K562 (cell line): ENCODE measurements at regions not wholly inside any gene's neighbourhood (a gene's known extent, or its start where the extent isn't known, plus 50 kb on each side); places are given as distances from the start of the nearest gene placed in this dataset.

Experiments used
- BACH1 ChIP-seq: fragments of 200-800 bp; sonication (Bioruptor generic); IDR thresholded peaks from 2 replicates; pipeline ENCODE4 v1.6.1; 2016; ENCODE audit warnings: missing genetic modification characterization, missing compliant biosample characterization
- CEBPB ChIP-seq: fragments of 450-650 bp; IDR thresholded peaks from 2 replicates; pipeline ENCODE4 v1.6.1; 2016; ENCODE audit warnings: missing genetic modification characterization, missing compliant biosample characterization
- FOXM1 ChIP-seq, 2 experiments: fragments of 450-650 bp in 1 of 2; sonication (generic) in 1 of 2; formaldehyde crosslinking in 1 of 2; IDR thresholded peaks; 2 replicates each; pipeline versions ENCODE4 v1.6.1 to v1.9.0; 2017 to 2022; ENCODE audit warnings: low read depth in 2 of 2, mild to moderate bottlenecking in 2 of 2, missing genetic modification reagents in 1 of 2, moderate library complexity in 1 of 2
- POLR2AphosphoS5 ChIP-seq: IDR thresholded peaks from 2 replicates; pipeline ENCODE4 v1.6.1; 2011; ENCODE audit warnings: mild to moderate bottlenecking, low read depth, low read length, moderate library complexity; ENCODE audit not compliant: control insufficient read depth, insufficient read depth
- SMARCA4 ChIP-seq: fragments of 450-650 bp; IDR thresholded peaks from 2 replicates; pipeline ENCODE4 v1.6.1; 2016

DNA sequence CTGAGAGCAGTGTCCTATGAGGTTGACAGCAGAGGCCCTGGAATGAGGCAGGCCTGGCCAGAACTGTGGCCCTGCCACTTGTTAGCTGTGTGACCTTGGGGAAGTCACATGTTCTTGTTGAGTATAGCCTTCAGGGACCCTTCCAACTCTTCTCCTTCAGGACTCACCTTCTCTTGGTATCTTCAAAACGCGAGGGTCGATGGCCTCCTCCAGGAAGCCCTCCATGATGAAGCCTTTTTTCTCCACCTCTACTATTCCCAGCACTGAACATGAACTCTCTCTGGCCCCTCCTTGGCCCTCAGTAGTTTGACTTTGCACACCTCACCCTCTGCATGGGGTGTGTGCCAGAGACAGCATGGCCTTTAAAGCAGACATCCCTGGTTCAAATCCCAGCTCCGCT lies 195.1 kb upstream of the LINGO1 start:
- TF ChIP-seq BACH1 (no peak), SMARCA4 (no peak), CEBPB (no peak), FOXM1 (IDR thresholded peaks at IDR 0.05; ENCODE audit: low read depth) (no peak), FOXM1 (CRISPR knock-in tag; IDR thresholded peaks at IDR 0.05; ENCODE audit: low read depth) (no peak), POLR2AphosphoS5 (no peak)
